SK-N-SH (cell line): ENCODE measurements at regions not wholly inside any gene's neighbourhood (a gene's known extent, or its start where the extent isn't known, plus 50 kb on each side); places are given as distances from the start of the nearest gene placed in this dataset.

Experiments
- EZH2phosphoT487 ChIP-seq: fragments of 200-600 bp; sonication (generic); IDR thresholded peaks from 2 replicates; pipeline ENCODE4 v1.6.1; 2017; ENCODE audit warnings: low read depth, mixed run types, mild to moderate bottlenecking, antibody characterized with exemption, moderate library complexity, borderline replicate concordance
- TEAD4 ChIP-seq: IDR thresholded peaks from 2 replicates; pipeline ENCODE4 v1.4.0; 2012; ENCODE audit warnings: mild to moderate bottlenecking, borderline replicate concordance; ENCODE audit not compliant: insufficient read depth
- TF ChIP-seq, protein P1 (sequence below): fragments of 200-600 bp; sonication (generic); IDR thresholded peaks from 2 replicates; pipeline ENCODE4 v1.6.1; 2017; ENCODE audit warnings: antibody characterized with exemption, mild to moderate bottlenecking, moderate library complexity
- TF ChIP-seq, protein P2 (sequence below): IDR thresholded peaks from 2 replicates; pipeline ENCODE4 v1.4.0; 2012; ENCODE audit warnings: low read depth, borderline replicate concordance

- no peak for TF ChIP-seq TEAD4
- no peak for TF ChIP-seq EZH2phosphoT487
- TF ChIP-seq, protein P1, sequence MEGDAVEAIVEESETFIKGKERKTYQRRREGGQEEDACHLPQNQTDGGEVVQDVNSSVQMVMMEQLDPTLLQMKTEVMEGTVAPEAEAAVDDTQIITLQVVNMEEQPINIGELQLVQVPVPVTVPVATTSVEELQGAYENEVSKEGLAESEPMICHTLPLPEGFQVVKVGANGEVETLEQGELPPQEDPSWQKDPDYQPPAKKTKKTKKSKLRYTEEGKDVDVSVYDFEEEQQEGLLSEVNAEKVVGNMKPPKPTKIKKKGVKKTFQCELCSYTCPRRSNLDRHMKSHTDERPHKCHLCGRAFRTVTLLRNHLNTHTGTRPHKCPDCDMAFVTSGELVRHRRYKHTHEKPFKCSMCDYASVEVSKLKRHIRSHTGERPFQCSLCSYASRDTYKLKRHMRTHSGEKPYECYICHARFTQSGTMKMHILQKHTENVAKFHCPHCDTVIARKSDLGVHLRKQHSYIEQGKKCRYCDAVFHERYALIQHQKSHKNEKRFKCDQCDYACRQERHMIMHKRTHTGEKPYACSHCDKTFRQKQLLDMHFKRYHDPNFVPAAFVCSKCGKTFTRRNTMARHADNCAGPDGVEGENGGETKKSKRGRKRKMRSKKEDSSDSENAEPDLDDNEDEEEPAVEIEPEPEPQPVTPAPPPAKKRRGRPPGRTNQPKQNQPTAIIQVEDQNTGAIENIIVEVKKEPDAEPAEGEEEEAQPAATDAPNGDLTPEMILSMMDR = no peak
- TF ChIP-seq, protein P2, sequence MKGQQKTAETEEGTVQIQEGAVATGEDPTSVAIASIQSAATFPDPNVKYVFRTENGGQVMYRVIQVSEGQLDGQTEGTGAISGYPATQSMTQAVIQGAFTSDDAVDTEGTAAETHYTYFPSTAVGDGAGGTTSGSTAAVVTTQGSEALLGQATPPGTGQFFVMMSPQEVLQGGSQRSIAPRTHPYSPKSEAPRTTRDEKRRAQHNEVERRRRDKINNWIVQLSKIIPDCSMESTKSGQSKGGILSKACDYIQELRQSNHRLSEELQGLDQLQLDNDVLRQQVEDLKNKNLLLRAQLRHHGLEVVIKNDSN = no peak
Observed at GRCh38 chr12:59386236-59386635, 209.6 kb upstream of the SLC16A7 start.
